HUDEP-2 (cell line): ENCODE measurements at regions not wholly inside any gene's neighbourhood (a gene's known extent, or its start where the extent isn't known, plus 50 kb on each side); places are given as distances from the start of the nearest gene placed in this dataset.
"Not testable (repeated sequence)": the region's sequence is repeated elsewhere in the genome, so short reads cannot be mapped to it uniquely, and the experiment has no call there.

Experiments
- DNase-seq, 76 experiments: peaks; one replicate each; lab custom pipeline; 2025; ENCODE audit not compliant: unreplicated experiment in 76 of 76; lab: John Stamatoyannopoulos, UW

- DNase-seq: no peak
Observed at GRCh38 chr22:48071828-48072227, 1309.4 kb downstream of the TBC1D22A start.

- no peak for DNase-seq
Observed at GRCh38 chr22:48071305-48071704, 1308.9 kb downstream of the TBC1D22A start.

GRCh38 chr22:48070760-48071159, 1308.3 kb downstream of the TBC1D22A start:
- DNase-seq: no peak

GRCh38 chr22:48070083-48070482, 1307.6 kb downstream of the TBC1D22A start:
- DNase-seq: peak in 5 of 76 experiments; percentile 2 to 36 (median 14)

DNA sequence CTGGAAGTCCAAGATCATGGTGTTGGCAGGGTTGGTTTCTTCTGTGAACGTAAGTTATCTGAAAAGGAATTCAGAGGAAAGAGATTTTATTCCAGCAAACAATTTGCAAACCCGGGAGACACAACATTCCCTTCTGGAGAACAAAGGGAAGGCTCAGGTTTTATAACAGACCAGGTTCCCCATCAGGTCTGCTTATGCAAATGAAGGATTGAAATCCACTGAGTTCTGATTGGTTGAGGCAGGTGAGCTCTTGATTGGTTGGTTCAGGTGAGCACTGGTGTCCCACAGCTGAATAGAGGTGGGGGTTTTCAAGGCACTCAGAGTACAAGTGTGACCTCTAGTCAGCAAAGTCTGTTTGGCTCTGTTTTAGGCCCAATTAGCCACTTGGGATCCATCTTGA, 1306.8 kb downstream of the TBC1D22A start:
- no peak for DNase-seq

- no peak for DNase-seq
Observed at GRCh38 chr22:48068323-48068885, 1306.0 kb downstream of the TBC1D22A start.

GRCh38 chr22:48065892-48066291, 1303.4 kb downstream of the TBC1D22A start:
- DNase-seq: no peak

- no peak for DNase-seq
Observed at GRCh38 chr22:48061726-48062125, 1299.3 kb downstream of the TBC1D22A start.

GRCh38 chr22:48060266-48060665, 1297.8 kb downstream of the TBC1D22A start:
- no peak for DNase-seq

GRCh38 chr22:48059521-48059920, 1297.1 kb downstream of the TBC1D22A start:
- not testable (repeated sequence) for DNase-seq

DNA sequence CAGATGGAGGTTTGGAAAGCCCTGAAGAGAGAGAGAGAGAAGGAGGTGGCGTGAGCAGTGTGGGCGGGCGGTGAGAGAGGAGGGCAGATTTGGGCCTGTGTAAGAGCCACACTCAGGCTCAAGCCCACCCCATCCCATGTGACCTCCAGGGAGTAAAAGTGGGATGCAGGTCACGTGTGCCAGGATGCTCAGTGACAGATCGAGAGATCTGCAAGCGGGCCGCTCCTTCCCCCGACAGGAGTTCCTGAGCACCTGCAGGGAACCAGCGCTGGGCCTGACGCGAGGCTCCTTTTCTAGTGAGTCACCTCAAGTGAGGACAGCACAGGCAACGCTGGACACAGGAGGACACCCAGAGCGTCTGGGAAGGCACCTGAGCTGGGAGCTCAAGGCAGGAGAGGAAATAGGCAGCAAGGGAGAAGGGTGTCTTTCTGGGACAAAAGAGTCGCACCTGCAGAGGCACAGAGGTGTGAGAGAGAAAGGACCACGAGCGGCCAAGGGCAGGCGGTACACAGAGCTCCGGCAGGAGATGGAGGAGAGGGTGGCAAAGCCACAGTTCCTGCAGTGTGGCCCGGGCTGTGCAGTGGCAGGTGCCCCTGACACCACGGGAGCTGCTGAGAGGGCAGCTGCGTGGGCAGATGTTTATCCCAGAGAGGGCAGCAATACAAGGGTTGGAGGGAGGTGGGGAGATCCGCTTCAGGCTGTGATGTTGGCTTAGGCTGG, 1294.8 kb downstream of the TBC1D22A start:
- DNase-seq: no peak

- no peak for DNase-seq
Observed at GRCh38 chr22:48055827-48056226, 1293.4 kb downstream of the TBC1D22A start.

DNA sequence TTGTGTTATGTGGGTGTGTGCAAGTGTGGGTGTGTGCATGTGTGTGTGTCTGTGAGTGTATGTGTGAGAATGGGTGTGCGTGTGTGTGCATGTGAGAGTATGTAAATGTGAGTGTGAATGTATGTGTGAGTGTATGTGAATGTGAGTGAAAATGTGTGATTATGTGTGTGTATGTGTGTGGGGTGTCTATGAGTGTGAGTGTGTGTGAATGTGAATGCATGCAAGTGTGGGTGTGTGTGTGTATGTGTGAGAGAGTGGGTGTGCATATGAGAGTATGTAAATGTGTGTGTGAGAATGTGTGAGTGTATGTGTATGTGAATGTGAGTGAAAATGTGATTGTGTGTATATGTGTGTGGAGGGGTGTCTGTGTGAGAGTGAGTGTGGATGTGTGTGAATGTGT, 1292.7 kb downstream of the TBC1D22A start:
- no peak for DNase-seq

DNA sequence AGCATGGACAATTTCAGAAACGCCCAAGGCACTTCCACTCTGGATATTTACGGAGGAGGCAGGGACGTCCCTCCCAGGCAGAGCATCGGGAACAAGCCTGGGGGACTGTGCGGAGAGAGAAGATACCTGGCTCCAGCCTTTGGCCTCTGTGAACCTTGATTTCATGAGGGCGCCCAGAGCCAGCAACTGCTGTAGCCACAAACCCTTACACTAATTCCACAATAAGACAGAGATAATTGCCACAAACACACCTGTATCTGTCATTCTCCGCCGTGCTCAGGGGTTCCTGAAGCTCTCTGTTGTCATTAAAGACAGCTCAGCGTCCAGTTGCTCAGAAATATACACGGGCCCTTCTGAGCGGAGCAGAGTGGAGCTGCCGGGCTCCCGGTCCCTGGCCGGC, 1292.1 kb downstream of the TBC1D22A start:
- DNase-seq: no peak

GRCh38 chr22:48053973-48054372, 1291.5 kb downstream of the TBC1D22A start:
- DNase-seq: no peak

DNA sequence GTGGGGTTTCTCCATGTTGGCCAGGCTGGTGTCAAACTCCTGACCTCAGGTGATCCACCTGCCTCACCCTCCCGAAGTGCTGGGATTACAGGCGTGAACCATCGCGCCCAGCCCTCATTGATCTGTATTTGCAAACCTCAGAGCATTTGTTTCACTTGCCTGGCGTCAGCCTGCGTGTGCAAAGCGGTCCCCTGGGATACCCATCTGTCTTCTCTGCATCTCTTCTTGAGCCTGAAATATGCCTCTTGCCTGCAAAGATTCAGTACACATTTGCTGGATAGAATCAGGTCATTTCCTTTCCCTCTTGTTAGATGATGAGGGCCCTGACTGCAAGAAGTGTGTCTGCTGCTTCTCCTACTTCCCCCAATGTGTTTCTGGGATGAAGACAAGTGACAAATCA, 1291.0 kb downstream of the TBC1D22A start:
- no peak for DNase-seq

DNA sequence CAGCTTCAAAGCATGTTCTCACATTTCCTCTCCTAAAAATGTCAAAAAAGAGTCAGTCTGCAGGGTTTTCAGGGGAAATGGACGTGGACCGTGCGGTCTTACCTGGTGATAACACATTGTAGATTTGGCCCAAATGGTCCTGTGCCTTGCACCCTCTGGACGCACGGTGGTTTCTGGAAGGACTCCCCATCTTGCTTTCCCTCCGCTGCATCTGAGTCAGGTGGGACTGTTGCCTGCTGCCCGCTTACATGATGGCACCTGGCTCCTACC, 1290.1 kb downstream of the TBC1D22A start:
- DNase-seq: no peak

DNA sequence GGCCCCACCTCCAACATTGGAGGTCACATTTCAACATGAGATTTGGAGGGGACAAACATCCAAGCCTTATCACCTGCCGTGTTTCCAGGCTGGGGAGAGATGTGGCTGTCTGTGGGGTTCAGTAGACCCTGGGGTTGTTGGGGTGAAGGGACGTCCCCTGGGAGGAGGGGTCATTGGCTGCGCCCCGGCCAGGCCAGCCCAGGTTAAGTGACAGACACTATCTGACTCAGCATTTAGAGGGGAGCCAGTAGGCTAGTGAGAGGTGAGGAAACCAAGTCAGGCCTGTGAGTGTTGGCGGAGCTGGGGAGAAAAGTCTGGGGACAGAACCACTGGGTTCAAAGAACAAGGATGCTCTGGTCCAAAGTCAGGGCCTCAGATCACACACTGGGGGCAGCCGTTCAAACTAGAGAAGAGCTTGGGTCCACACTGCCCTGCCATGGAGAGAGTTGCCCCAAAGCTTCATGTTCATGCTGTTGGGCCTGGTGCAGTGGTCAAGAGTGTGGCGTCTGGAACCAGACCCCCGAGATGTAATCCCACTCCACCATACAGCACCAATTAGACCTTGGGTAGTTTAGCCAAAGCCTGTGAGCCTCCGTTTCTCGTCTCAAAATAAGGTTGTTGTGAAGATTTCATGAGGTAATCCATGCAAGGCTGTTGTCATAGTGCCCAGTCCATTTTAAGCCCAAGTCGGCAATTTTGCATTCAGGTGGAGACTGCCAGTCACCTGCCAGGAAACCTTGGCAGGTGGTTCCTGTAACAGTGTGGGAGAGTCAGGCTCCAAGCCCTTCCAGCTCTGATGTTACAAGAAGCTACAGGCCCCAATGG, 1289.6 kb downstream of the TBC1D22A start:
- DNase-seq: no peak

- no peak for DNase-seq
Observed at GRCh38 chr22:48050836-48051235, 1288.4 kb downstream of the TBC1D22A start.

DNA sequence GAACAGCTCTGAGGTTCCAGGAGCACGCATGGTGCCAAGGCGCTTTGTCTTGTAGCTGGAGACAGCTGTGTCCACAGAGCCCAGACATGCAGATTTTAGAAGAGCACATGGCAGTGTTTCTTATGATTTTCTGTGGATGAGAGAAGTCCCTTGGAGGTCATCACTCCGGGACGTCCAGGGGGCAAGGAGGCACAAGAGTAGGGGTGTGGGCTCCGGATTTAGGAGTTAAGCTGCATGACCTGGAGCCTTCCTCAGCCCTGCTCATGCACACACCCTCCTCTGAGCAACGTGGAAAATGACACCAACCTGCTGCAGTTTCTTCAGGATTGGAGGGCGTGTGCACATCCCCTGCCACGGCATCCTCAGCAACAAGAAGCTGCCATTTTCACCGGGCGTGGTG, 1286.7 kb downstream of the TBC1D22A start:
- no peak for DNase-seq

GRCh38 chr22:48047722-48048500, 1285.5 kb downstream of the TBC1D22A start:
- no peak for DNase-seq
